ENCODE measurements at regions not wholly inside any gene's neighbourhood (a gene's known extent, or its start where the extent isn't known, plus 50 kb on each side); places are given as distances from the start of the nearest gene placed in this dataset.

GRCh38 chr12:116404913-116405611 is 127.6 kb upstream of the MED13L start:
- no peak for DNase-seq

GRCh38 chr12:116406529-116406928 is 129.0 kb upstream of the MED13L start:
- peak in 1 of 2 donors; percentile 5 for DNase-seq

GRCh38 chr12:116408489-116409250 is 131.2 kb upstream of the MED13L start:
- DNase-seq, result no peak

GRCh38 chr12:116411977-116412376 is 134.5 kb upstream of the MED13L start:
- no peak for DNase-seq

GRCh38 chr12:116414891-116415290 is 137.4 kb upstream of the MED13L start:
- no peak for DNase-seq

GRCh38 chr12:116415408-116416108 is 138.1 kb upstream of the MED13L start:
- DNase-seq, result no peak

- DNase-seq, result no peak
Observed at GRCh38 chr12:116416166-116416565, 138.7 kb upstream of the MED13L start.

- no peak for DNase-seq
Observed at GRCh38 chr12:116418551-116418950, 140.6 kb upstream of the MAP1LC3B2 start.

GRCh38 chr12:116420227-116420880 is 138.8 kb upstream of the MAP1LC3B2 start:
- no peak for DNase-seq

GRCh38 chr12:116421785-116422538 is 137.2 kb upstream of the MAP1LC3B2 start:
- DNase-seq, result no peak

- no peak for DNase-seq
Observed at GRCh38 chr12:116423094-116423493, 136.1 kb upstream of the MAP1LC3B2 start.

GRCh38 chr12:116425256-116426193 is 133.7 kb upstream of the MAP1LC3B2 start:
- no peak for DNase-seq

GRCh38 chr12:116426391-116427136 is 132.6 kb upstream of the MAP1LC3B2 start:
- no peak for DNase-seq

GRCh38 chr12:116427200-116427930 is 131.8 kb upstream of the MAP1LC3B2 start:
- DNase-seq, result no peak

GRCh38 chr12:116429826-116430360 is 129.3 kb upstream of the MAP1LC3B2 start:
- no peak for DNase-seq

- DNase-seq, result no peak
Observed at GRCh38 chr12:116430911-116431565, 128.1 kb upstream of the MAP1LC3B2 start.

GRCh38 chr12:116431677-116432300 is 127.4 kb upstream of the MAP1LC3B2 start:
- no peak for DNase-seq

GRCh38 chr12:116432314-116432750 is 126.8 kb upstream of the MAP1LC3B2 start:
- DNase-seq, result no peak
